ENCODE measurements at regions not wholly inside any gene's neighbourhood (a gene's known extent, or its start where the extent isn't known, plus 50 kb on each side); places are given as distances from the start of the nearest gene placed in this dataset.

DNA sequence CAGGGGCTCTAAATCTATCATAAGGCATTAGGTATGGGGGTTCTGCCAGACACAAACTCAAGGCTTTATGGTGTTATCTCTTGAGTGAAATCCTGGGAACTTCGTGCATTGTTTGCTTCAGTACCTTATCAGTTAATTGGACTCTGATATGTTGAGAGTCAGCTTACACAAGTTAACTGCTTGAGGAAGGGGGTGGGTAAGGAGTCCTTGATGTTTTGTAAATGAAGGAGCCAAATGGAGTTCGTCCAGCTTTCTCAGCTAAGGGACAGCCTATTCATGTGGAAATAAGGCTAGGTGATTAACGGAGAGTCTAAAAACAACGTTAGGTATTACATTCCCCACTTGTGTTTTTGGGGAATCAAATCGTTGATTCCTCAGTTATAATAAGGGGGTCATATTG is 157.4 kb downstream of the TRIM27 start:
- Histone ChIP-seq H2AFZ (ENCODE audit: low read depth) (no peak overlapping the region), H3K4me3 (IDR thresholded peaks at IDR 0.05; ENCODE audit: insufficient read depth, low read depth, low read length) (no peak overlapping the region), H3K27me3 (ENCODE audit: insufficient read depth, low read depth) (no peaks in the 10 kb centered on the region), H3K9ac (no peak overlapping the region), H3K36me3 (ENCODE audit: insufficient read depth) (no peaks in the 10 kb centered on the region), H4K20me1 (ENCODE audit: insufficient read depth) (no peaks in the 10 kb centered on the region), H3K4me1 (ENCODE audit: low read depth, poor library complexity, severe bottlenecking) (no peaks in the 10 kb centered on the region), H3K79me2 (ENCODE audit: insufficient read depth, low read depth) (no peaks in the 10 kb centered on the region), H3K4me2 (no peak overlapping the region), H3K27ac (no peak overlapping the region)
- TF ChIP-seq, protein P1, sequence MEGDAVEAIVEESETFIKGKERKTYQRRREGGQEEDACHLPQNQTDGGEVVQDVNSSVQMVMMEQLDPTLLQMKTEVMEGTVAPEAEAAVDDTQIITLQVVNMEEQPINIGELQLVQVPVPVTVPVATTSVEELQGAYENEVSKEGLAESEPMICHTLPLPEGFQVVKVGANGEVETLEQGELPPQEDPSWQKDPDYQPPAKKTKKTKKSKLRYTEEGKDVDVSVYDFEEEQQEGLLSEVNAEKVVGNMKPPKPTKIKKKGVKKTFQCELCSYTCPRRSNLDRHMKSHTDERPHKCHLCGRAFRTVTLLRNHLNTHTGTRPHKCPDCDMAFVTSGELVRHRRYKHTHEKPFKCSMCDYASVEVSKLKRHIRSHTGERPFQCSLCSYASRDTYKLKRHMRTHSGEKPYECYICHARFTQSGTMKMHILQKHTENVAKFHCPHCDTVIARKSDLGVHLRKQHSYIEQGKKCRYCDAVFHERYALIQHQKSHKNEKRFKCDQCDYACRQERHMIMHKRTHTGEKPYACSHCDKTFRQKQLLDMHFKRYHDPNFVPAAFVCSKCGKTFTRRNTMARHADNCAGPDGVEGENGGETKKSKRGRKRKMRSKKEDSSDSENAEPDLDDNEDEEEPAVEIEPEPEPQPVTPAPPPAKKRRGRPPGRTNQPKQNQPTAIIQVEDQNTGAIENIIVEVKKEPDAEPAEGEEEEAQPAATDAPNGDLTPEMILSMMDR (conservative IDR thresholded peaks at IDR 0.05; ENCODE audit: low read depth, low read length), result no peak

DNA sequence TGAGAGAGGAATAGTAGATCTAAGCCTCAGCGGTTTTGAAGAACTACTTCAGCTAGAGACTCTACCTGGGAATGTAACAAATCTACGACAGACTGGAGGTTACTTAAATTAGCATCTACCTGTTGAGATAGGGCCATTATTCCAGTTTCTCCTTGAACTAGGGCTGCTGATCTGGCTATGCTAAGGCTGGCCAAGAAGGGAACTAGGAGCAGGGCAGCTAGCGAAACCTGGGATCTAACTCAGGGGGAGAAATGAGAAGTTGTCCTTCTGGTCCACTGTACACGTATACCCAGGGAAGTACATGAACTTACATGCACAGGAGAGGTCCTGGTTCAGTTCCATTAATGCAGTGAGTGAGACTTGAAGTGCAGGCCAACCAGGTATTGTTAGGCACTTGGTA is 156.7 kb downstream of the TRIM27 start:
- no peaks in the 10 kb centered on the region for H3K79me2 ChIP-seq (ENCODE audit: insufficient read depth, low read depth)
- no peaks in the 10 kb centered on the region for H3K27me3 ChIP-seq (ENCODE audit: insufficient read depth, low read depth)
- no peak overlapping the region for H3K4me2 ChIP-seq
- H3K36me3 ChIP-seq (ENCODE audit: insufficient read depth), result no peaks in the 10 kb centered on the region
- TF ChIP-seq, protein P1 (conservative IDR thresholded peaks at IDR 0.05; ENCODE audit: low read depth, low read length), result no peak
- no peak overlapping the region for H3K9ac ChIP-seq
- no peak overlapping the region for H2AFZ ChIP-seq (ENCODE audit: low read depth)
- no peak overlapping the region for H3K27ac ChIP-seq
- no peak overlapping the region for H3K4me3 ChIP-seq (IDR thresholded peaks at IDR 0.05; ENCODE audit: insufficient read depth, low read depth, low read length)
- H3K4me1 ChIP-seq (ENCODE audit: low read depth, poor library complexity, severe bottlenecking), result no peaks in the 10 kb centered on the region
- no peaks in the 10 kb centered on the region for H4K20me1 ChIP-seq (ENCODE audit: insufficient read depth)

DNA sequence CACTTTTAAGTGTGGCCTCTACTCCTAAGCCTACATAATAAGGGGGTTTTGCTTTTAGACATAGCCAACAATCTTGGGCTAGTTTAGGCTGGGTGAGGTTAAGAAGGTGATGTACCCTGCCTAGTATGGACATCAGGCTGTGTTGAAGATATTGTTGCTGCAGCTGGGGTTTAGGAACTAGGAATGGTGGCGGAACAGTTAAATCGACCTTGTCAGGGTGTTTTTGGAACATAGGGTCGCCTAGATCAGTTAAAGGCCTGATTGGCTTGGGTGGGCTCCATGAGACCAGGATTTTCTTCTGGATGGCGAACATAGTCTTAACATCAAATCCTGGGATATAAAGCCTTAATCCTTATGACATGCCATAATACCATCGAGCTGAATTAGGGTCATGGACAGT is 156.1 kb downstream of the TRIM27 start:
- H3K27ac ChIP-seq, result no peak overlapping the region
- H3K4me2 ChIP-seq, result no peak overlapping the region
- no peaks in the 10 kb centered on the region for H3K4me1 ChIP-seq (ENCODE audit: low read depth, poor library complexity, severe bottlenecking)
- H4K20me1 ChIP-seq (ENCODE audit: insufficient read depth), result no peaks in the 10 kb centered on the region
- no peak overlapping the region for H2AFZ ChIP-seq (ENCODE audit: low read depth)
- H3K4me3 ChIP-seq (IDR thresholded peaks at IDR 0.05; ENCODE audit: insufficient read depth, low read depth, low read length), result no peak overlapping the region
- no peaks in the 10 kb centered on the region for H3K79me2 ChIP-seq (ENCODE audit: insufficient read depth, low read depth)
- no peak overlapping the region for H3K9ac ChIP-seq
- no peaks in the 10 kb centered on the region for H3K36me3 ChIP-seq (ENCODE audit: insufficient read depth)
- no peaks in the 10 kb centered on the region for H3K27me3 ChIP-seq (ENCODE audit: insufficient read depth, low read depth)
- TF ChIP-seq, protein P1 (conservative IDR thresholded peaks at IDR 0.05; ENCODE audit: low read depth, low read length), result no peak

DNA sequence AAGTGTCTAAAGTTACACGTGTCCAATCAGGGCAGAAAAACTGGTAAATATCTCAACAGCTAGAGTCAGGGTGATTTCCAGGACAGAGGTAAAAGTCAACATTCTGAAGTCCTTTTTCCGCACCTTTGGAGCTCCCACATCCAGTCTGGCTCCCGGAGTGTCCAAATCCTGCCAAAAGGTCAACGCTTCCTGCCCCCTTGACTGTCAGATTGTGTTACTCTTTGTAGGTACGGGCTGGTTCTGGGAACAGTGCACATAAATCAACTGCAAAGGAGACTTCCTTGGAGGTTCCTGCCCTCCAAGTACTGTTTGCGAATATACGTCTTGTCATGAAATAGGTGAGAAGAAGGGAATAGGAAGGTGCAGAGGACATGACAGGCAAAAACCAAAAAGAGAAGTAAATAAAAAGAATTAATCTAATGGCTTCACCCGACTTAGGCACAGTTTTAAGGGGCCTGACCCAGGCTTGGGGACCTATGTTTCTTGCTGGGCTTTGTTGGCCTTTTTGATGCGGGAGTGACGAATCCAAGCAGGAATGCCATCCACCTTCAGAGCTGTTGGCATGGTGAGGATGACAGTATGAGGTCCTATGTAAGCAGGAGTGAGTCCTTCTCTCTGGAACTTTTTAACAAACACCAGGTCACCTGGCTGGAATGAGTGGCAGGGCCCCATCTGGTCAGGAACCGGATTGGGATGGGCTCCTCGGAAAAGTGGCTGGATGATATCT is 155.4 kb downstream of the TRIM27 start:
- Histone ChIP-seq H3K27ac (no peak overlapping the region), H2AFZ (ENCODE audit: low read depth) (no peak overlapping the region), H4K20me1 (ENCODE audit: insufficient read depth) (no peaks in the 10 kb centered on the region), H3K79me2 (ENCODE audit: insufficient read depth, low read depth) (no peaks in the 10 kb centered on the region), H3K9ac (no peak overlapping the region), H3K27me3 (ENCODE audit: insufficient read depth, low read depth) (no peaks in the 10 kb centered on the region; the same call in 1 of the 2 replicates), H3K4me2 (no peak overlapping the region), H3K4me3 (IDR thresholded peaks at IDR 0.05; ENCODE audit: insufficient read depth, low read depth, low read length) (no peak overlapping the region), H3K4me1 (ENCODE audit: low read depth, poor library complexity, severe bottlenecking) (no peaks in the 10 kb centered on the region), H3K36me3 (ENCODE audit: insufficient read depth) (no peaks in the 10 kb centered on the region)
- TF ChIP-seq, protein P1 (conservative IDR thresholded peaks at IDR 0.05; ENCODE audit: low read depth, low read length), result no peak

All from KMS-11 (cell line).